Smooth muscle cell (in vitro differentiated cells): ENCODE measurements at regions not wholly inside any gene's neighbourhood (a gene's known extent, or its start where the extent isn't known, plus 50 kb on each side); places are given as distances from the start of the nearest gene placed in this dataset.

ENCODE experiments used
- DNase-seq: peaks from one replicate; lab custom pipeline; 2025; ENCODE audit not compliant: unreplicated experiment; lab: John Stamatoyannopoulos, UW
- H2AFZ ChIP-seq: fragments of 200-600 bp; sonication (generic); 2 replicates; pipeline ENCODE4 v1.6.0; 2016; ENCODE audit warnings: antibody characterized with exemption, low read depth, mild to moderate bottlenecking
- H3F3A ChIP-seq: fragments of 200-600 bp; sonication (generic); 2 replicates; pipeline ENCODE4 v1.6.0; 2017; ENCODE audit warnings: antibody characterized with exemption, low read depth
- H3K27ac ChIP-seq: fragments of 200-600 bp; sonication (generic); 2 replicates; pipeline ENCODE4 v1.5.1; 2016; ENCODE audit warnings: low read depth, mild to moderate bottlenecking
- H3K27me3 ChIP-seq: fragments of 200-600 bp; sonication (generic); 2 replicates; pipeline ENCODE4 v1.6.1; 2016; ENCODE audit warnings: low read depth, mild to moderate bottlenecking
- H3K36me3 ChIP-seq: fragments of 200-600 bp; sonication (generic); 2 replicates; pipeline ENCODE4 v1.5.1; 2016; ENCODE audit warnings: low read depth
- H3K4me1 ChIP-seq: fragments of 200-600 bp; sonication (generic); 2 replicates; pipeline ENCODE4 v1.5.1; 2016; ENCODE audit warnings: low read depth
- H3K4me2 ChIP-seq: fragments of 200-600 bp; sonication (generic); 2 replicates; pipeline ENCODE4 v1.6.0; 2016; ENCODE audit warnings: mild to moderate bottlenecking
- H3K4me3 ChIP-seq: fragments of 200-600 bp; sonication (generic); 2 replicates; pipeline ENCODE4 v1.5.1; 2016; ENCODE audit warnings: mild to moderate bottlenecking
- H3K79me2 ChIP-seq: fragments of 200-600 bp; sonication (generic); 2 replicates; pipeline ENCODE4 v1.6.0; 2016; ENCODE audit warnings: low read depth, mild to moderate bottlenecking
- H3K9ac ChIP-seq: fragments of 200-600 bp; sonication (generic); 2 replicates; pipeline ENCODE4 v1.6.0; 2016; ENCODE audit warnings: low read depth
- H3K9me3 ChIP-seq: fragments of 200-600 bp; sonication (generic); replicated peaks from 2 replicates; pipeline ENCODE4 v1.5.1; 2016; ENCODE audit warnings: low read depth
- H4K20me1 ChIP-seq: fragments of 200-600 bp; sonication (generic); 2 replicates; pipeline ENCODE4 v1.6.0; 2016; ENCODE audit warnings: low read depth
- WGBS: methylation state at CpG from one replicate; pipeline ENCODE4 v1.1.7; 2016; ENCODE audit warnings: low lambda C conversion rate; 5-methylcytosine and 5-hydroxymethylcytosine counted together
- TF ChIP-seq, protein P1 (sequence below): fragments of 200-600 bp; sonication (generic); IDR thresholded peaks from 2 replicates; pipeline ENCODE4 v1.5.1; 2017; ENCODE audit warnings: borderline replicate concordance, mild to moderate bottlenecking, antibody characterized with exemption; ENCODE audit not compliant: insufficient read depth, poor library complexity, severe bottlenecking

DNA sequence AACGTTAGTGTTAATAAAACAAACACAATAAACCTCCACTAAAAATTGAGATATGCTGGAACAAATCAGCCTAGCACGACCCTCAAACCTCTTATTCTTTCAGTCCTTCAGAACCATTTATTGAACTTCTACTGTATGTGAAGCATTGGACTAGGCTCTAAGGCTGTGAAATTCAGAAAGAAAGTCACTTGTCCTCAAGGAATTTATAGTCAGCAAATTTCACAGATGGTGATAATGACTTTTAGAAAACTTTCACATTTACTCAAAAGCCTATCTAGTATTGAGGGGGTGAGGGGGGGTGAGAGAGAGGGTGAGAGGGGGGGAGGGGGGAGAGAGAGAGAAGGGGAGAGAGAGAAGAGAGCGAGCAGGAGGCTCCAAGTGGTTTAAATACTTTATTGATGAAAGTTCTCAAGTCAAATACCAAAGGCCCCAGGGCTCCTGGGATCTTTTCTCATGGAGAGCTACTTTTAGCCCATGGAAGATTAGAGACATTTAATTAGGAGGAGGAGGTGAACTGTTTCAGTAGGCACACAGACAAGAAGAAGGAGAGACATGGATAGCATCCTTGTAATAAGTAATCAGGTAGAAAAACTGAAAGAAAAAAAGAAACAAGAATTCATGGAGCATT is 66.3 kb upstream of the SSX2IP start:
- no peaks in the 10 kb centered on the region for H3K27me3 ChIP-seq
- 87% methylated on average over 2 of the region's 3 CpGs for WGBS
- no peak for DNase-seq
- H3K36me3 ChIP-seq = no peaks in the 10 kb centered on the region
- no peaks in the 10 kb centered on the region for H4K20me1 ChIP-seq
- peaks cover 15% of the 10 kb centered on the region for H3K4me1 ChIP-seq
- no peaks in the 10 kb centered on the region for H3K9me3 ChIP-seq
- H3K9ac ChIP-seq = no peak overlapping the region
- no peak overlapping the region for H2AFZ ChIP-seq
- no peak overlapping the region for H3K4me3 ChIP-seq
- TF ChIP-seq, protein P1, sequence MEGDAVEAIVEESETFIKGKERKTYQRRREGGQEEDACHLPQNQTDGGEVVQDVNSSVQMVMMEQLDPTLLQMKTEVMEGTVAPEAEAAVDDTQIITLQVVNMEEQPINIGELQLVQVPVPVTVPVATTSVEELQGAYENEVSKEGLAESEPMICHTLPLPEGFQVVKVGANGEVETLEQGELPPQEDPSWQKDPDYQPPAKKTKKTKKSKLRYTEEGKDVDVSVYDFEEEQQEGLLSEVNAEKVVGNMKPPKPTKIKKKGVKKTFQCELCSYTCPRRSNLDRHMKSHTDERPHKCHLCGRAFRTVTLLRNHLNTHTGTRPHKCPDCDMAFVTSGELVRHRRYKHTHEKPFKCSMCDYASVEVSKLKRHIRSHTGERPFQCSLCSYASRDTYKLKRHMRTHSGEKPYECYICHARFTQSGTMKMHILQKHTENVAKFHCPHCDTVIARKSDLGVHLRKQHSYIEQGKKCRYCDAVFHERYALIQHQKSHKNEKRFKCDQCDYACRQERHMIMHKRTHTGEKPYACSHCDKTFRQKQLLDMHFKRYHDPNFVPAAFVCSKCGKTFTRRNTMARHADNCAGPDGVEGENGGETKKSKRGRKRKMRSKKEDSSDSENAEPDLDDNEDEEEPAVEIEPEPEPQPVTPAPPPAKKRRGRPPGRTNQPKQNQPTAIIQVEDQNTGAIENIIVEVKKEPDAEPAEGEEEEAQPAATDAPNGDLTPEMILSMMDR = no peak
- H3F3A ChIP-seq = peaks cover 3% of the 10 kb centered on the region
- no peak overlapping the region for H3K4me2 ChIP-seq
- H3K79me2 ChIP-seq = no peaks in the 10 kb centered on the region
- H3K27ac ChIP-seq = no peak overlapping the region

DNA sequence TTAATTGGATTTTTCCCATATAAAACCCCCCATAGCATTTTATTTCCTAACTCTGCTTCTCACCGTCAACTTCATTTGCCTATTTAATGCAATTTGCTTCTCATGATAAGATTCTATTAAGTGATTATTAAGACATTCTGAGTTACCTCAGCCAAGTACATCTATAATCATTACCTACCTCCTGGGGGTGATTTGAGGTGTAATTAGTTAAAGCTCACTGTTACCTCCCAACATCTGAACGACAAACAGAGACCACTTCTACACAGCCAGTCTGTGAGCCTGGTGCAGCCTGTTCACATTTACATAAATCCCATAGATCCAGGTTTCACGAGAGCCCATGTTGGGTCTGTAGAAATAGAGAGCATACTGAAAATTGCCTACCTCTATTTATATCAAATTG is 65.7 kb upstream of the SSX2IP start:
- H3K27ac ChIP-seq = no peak overlapping the region
- H2AFZ ChIP-seq = no peak overlapping the region
- no peaks in the 10 kb centered on the region for H3K9me3 ChIP-seq
- no peak for DNase-seq
- no peaks in the 10 kb centered on the region for H3K79me2 ChIP-seq
- H3K4me3 ChIP-seq = no peak overlapping the region
- no peaks in the 10 kb centered on the region for H4K20me1 ChIP-seq
- peaks cover 3% of the 10 kb centered on the region for H3F3A ChIP-seq
- H3K4me1 ChIP-seq = peaks cover 15% of the 10 kb centered on the region
- no peaks in the 10 kb centered on the region for H3K36me3 ChIP-seq
- H3K27me3 ChIP-seq = no peaks in the 10 kb centered on the region
- no peak overlapping the region for H3K4me2 ChIP-seq
- TF ChIP-seq, protein P1 = no peak
- 81% methylated on average over 3 of the region's 3 CpGs for WGBS
- H3K9ac ChIP-seq = no peak overlapping the region

DNA sequence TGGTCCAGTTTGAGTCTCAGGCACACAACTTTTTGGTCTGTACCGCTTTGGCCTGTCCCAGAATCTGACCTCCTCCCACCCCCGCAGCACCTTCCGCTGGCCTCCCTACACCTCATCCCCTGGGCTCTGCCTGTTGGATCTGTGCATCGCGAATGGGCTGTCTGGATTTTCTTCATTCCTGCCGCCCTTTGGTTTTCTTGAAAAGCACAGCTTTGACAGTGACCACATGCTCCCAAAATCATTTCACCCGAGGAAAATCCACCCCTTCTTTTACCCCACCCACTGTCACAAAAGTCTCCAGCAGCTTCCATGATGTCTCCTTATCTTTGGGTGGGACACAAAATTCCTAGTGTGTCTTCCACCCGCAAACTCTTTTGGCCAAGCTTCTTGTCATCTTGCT is 65.0 kb upstream of the SSX2IP start:
- H3K36me3 ChIP-seq = no peaks in the 10 kb centered on the region
- no peak overlapping the region for H3K27ac ChIP-seq
- no peak for DNase-seq
- H3K9me3 ChIP-seq = no peaks in the 10 kb centered on the region
- H2AFZ ChIP-seq = no peak overlapping the region
- 77% methylated on average over 8 of the region's 8 CpGs for WGBS
- H3K27me3 ChIP-seq = no peaks in the 10 kb centered on the region
- no peaks in the 10 kb centered on the region for H3K79me2 ChIP-seq
- no peak overlapping the region for H3K4me3 ChIP-seq
- peaks cover 3% of the 10 kb centered on the region for H3F3A ChIP-seq
- no peak overlapping the region for H3K4me2 ChIP-seq
- H4K20me1 ChIP-seq = no peaks in the 10 kb centered on the region
- H3K9ac ChIP-seq = no peak overlapping the region
- TF ChIP-seq, protein P1 = no peak
- H3K4me1 ChIP-seq = peaks cover 15% of the 10 kb centered on the region

DNA sequence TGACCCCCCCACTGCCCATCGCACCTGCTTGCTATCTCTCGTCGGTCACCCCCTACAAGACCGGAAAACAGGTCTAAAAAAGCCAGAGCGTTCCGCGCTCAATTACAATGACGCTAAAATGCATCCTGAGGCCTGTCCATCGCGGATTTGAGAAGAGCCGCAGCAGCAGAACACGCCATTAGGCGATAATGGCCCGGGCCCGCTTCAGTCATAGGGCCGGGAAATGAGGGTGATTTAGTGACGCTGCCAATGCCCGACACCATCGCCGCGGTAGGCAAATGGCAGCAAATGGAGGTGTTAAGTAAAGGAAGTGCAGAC is 64.1 kb upstream of the SSX2IP start:
- H3K27ac ChIP-seq = no peak overlapping the region
- DNase-seq = no peak
- H2AFZ ChIP-seq = no peak overlapping the region
- H3K4me1 ChIP-seq = peaks cover 15% of the 10 kb centered on the region
- no peaks in the 10 kb centered on the region for H3K36me3 ChIP-seq
- no peaks in the 10 kb centered on the region for H3K79me2 ChIP-seq
- H4K20me1 ChIP-seq = no peaks in the 10 kb centered on the region
- TF ChIP-seq, protein P1 = no peak
- H3K4me2 ChIP-seq = no peak overlapping the region
- no peak overlapping the region for H3K9ac ChIP-seq
- H3K27me3 ChIP-seq = no peaks in the 10 kb centered on the region
- no peaks in the 10 kb centered on the region for H3K9me3 ChIP-seq
- peaks cover 1% of the 10 kb centered on the region for H3F3A ChIP-seq
- WGBS = 84% methylated on average over 21 of the region's 21 CpGs
- no peak overlapping the region for H3K4me3 ChIP-seq
